NCI-H460 (cell line): ENCODE measurements at regions not wholly inside any gene's neighbourhood (a gene's known extent, or its start where the extent isn't known, plus 50 kb on each side); places are given as distances from the start of the nearest gene placed in this dataset.

Source experiments
- DNase-seq: peaks from one replicate; pipeline ENCODE4 v3.0.0-alpha.2; 2016; ENCODE audit warnings: low read depth; ENCODE audit errors: extremely low read depth
- small RNA-seq, 2 experiments: library from RNA; depleted of rRNA; stranded (forward); fragments of <200 nt; gene quantifications; one replicate each; pipeline ENCODE3, GENCODE V24; 2014

DNA sequence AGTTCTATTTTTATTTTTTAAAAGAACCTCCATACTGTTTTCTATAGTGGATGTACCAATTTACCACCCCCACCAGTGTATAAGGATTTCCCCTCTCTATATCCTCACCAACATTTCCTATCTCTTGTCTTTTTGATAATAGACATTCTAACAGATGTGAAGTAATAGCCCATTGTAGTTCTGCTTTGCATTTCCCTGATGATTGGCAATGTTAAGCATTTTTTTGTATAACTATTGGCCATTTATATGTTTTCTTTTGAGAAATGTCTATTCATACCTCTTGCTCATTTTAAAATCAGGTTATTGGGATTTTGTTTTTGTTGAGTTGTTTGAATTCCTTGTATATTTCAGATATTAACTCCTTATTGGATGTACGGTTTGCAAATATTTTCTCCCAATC, 251.1 kb upstream of the HTR2C start:
- DNase-seq, result no peak

DNA sequence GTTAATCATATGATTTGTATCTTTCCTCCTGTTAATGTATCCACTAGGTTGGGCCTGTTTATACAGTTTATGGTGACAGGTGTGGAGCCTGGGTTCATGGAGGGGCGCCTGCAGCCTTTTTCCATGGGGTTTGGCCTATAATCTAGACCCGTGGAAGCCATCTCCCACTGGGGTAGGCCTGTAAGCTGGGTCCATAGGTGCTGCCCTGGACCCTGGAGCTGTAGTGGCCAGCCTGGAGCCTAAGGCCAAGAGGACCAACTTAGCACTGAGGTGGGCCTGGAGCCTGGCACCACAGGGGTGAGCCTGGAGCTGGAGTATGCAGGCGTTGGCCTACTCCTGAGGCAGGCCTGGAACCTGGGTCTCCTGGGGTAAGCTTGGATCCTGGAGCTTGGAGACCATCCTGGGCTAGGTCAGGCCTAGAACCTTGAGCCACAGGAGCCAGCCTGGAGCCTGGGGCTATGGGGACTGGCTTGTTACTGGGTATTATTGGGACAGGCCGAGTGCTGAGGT, 249.4 kb upstream of the HTR2C start:
- DNase-seq, result no peak

DNA sequence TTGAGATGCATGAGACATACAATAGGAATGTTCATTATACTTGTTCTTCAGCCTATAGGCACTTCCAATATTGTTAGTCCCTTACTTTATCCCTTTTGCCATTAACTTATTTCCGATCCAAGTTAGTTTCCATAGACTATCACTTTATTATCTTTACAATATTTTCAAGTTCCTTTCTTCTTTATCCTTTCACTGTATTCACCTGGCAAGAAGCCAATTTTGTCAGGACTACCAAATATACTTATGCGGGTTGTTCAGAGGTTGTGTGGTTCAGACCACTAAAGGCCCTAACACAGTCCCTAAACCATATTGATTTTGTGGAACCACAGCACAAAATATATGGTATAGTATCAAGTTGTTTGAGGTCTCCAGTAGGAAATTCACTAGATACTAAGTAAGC, 245.0 kb upstream of the HTR2C start:
- DNase-seq, result no peak

DNA sequence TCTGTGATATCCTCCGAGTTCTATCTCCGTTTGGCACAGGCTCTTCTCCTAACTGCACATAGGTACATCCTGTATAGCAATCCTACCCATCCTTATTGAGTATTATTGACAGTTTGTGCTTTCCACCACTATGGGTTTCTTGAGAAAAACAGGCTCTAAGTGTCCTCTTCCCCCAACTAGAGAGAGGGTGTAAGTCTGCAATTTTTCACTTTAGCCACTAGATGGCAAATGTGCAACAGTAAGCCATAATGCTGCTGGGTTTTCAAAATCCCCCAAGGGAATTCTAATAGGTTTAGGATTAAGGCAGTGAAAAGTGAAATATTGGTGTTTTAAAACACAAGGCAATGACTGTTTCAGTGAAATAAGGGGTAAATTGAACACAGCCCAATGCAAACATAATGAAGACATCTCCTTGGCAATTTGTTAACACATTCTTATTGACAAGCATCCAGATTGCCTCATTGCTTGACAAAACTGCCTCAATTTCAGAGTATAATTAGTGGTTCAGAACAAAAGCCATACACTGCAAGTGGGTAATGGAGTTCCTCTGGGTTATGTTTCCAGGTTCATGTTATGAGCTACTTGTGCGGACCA, 239.0 kb upstream of the HTR2C start:
- peak; percentile 35 for DNase-seq

DNA sequence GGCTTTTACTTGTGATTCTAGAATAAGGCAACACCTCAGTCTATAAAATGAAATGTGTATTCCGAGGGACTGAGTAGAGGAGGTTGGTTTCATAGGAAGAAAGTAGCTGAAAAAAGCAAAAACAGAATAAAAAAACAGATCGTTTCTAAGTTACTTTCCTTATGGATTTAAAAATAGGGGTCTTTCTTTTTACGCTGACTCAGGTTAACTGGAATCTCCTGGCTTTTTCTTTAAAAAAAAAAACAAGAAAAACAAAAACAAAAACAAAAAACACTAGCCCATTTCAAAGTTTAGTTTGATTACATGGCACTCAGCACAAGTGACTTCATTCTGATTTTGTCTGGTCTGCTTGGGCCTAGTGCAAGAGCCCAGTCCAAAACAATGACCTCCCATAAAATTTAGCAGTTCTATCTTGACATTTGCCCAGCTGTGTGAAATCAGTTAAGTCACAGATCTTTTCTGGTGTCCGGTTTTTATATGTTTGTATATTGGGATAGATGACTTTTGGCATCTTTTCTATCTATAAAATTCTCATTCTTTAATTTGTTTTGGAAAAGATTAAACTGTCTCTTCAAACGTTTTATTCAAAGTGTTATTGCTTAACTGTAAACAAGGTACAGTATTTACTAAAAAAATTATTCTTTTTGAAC, 222.7 kb upstream of the HTR2C start:
- DNase-seq, result no peak

DNA sequence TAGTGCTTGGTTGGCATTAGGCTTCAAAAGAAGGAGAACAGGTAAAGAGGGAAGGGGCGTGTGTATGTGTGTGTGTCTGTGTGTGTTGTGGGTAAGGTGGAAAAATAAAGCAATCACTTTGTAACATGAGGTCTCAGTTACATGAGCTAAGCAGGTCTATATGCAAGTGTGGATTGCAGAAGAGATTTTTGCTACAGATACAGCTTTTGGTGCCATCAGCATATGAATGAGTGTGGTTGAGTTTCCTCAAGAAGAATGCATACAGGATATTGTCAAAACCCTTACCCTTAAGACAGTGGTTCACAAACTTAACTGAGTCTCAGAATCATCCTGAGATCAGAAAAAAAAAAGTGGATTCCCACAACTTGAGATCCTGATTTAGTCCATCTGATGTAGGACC, 220.5 kb upstream of the HTR2C start:
- no peak for DNase-seq

DNA sequence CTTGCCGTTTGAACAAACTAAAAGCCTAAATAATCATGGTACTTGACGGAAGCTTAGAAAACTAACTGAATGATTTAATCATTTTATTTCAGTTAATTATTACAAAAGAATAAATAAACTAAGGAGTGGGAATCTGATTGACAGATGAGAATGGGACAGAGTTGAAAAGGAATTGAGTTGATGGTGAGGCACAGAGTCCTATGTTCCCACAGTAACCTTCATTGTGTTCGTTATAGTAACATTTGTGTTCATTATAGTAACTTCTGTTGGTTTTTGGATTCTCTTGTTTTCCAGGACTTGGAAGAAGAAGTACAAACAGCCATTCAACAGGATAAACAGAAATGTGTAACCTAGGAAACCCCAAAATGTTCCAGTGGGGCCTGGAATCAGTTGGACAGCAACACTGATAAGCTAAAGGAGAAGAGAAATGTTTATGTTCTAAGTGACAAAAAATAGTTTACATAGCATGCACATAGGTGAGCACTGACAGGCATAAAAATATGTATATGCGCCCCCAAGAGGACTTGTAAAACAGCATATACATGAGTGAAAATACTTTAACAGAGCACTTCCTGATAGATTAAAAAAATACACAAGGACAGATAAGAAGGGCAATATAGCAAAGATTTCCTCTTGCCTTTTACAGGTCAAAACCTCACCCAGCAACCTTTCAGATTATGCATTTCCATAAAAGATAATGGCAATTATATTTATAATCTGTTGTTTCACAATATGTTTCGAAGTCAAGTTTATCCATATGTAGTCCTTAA, 218.6 kb upstream of the HTR2C start:
- DNase-seq, result no peak

DNA sequence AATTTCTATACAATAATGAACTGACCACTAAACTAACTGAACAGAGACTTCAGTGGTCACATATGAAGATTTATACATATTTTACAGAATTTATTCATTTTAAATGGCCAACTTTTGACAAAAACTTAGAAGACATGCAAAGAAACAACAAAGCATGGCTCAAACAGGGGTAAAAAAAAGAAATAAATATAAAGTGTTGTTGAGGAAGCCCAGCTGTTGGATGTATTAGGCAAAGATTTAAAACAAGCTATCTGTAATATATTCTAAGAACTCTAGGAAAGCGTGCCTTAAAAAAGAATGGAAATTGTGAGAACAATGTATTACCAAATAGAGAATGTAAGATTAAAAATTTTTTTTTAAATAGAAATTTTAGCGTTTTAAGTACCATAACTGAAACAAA, 210.9 kb upstream of the HTR2C start:
- DNase-seq, result no peak

DNA sequence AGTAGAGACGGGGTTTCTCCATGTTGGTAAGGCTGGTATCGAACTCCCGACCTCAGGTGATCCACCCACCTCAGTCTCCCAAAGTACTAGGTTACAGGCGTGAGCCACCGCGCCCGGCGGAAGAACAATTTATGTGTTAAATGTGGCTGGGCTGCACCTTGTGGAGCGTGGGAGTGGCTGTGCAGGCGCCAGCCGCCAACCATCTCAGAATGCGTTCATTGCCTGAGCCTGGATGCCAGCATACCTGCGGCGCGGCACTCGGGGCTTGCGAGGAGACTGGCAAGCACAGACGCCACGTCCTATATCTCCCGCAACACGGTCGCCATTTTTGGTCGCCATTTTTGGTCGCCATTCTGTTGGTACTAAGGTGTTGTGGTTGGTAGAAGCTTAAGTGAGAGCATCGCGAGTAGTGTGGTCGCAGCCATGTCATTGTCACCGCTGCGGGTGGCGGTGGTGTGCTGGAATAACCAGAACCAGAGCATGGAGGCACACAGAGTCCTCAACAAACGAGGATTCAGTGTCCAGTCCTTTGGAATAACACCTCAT, 193.6 kb upstream of the HTR2C start:
- no peak for DNase-seq

Small RNA genes in the stretch of these regions (small RNA-seq; reads per million reads assigned to genes)
- 0 reads per million in 2 experiments for gene AL953862.1
